Caco-2 (cell line): ENCODE measurements at regions not wholly inside any gene's neighbourhood (a gene's known extent, or its start where the extent isn't known, plus 50 kb on each side); places are given as distances from the start of the nearest gene placed in this dataset.
"Not testable (repeated sequence)": the region's sequence is repeated elsewhere in the genome, so short reads cannot be mapped to it uniquely, and the experiment has no call there.

Experiments
- BruUV-seq: library from RNA; stranded (reverse); fragments of 400-500 nt; replicated peaks from 2 replicates; lab custom pipeline; 2021; lab: Mats Ljungman, UMichigan
- CTCF ChIA-PET: fragments of 300-600 bp; sonication (Branson Sonifier 250); formaldehyde crosslinking; loops from one replicate; lab custom pipeline; 2022; ENCODE audit warnings: antibody characterized with exemption; lab: Charles Lee
- POLR2A ChIA-PET: fragments of 300-600 bp; sonication (Branson Sonifier 250); formaldehyde crosslinking; loops from one replicate; lab custom pipeline; 2022; ENCODE audit warnings: antibody characterized with exemption; lab: Charles Lee
- DNase-seq, 2 experiments: peaks; one replicate each; pipeline versions ENCODE4 v3.0.0 to v3.0.0-alpha.2; 2020 to 2022
- H3K27me3 ChIP-seq: replicated peaks from 2 replicates; pipeline ENCODE4 v1.6.0; 2011; ENCODE audit warnings: low read length; ENCODE audit not compliant: control insufficient read depth, insufficient read depth
- H3K36me3 ChIP-seq: 2 replicates; pipeline ENCODE4 v1.5.1; 2011; ENCODE audit warnings: low read length; ENCODE audit not compliant: control insufficient read depth, insufficient read depth
- H3K4me1 ChIP-seq: fragments of 250-450 bp; sonication (Bioruptor Pico); 2 replicates; pipeline ENCODE4 v1.5.1; 2020; ENCODE audit warnings: mild to moderate bottlenecking
- H3K4me3 ChIP-seq: 2 replicates; pipeline ENCODE4 v1.5.1; 2011; ENCODE audit warnings: low read depth, mild to moderate bottlenecking, control low read depth, low read length
- H3K9me3 ChIP-seq: fragments of 250-450 bp; sonication (Bioruptor Pico); 2 replicates; pipeline ENCODE4 v1.5.1; 2020; ENCODE audit warnings: mild to moderate bottlenecking, moderate library complexity
- H3K27ac Mint-ChIP-seq: one replicate; pipeline ENCODE4 v1.8.0; 2022; ENCODE audit warnings: mixed read lengths; ENCODE audit not compliant: unreplicated experiment
- H3K27me3 Mint-ChIP-seq: one replicate; pipeline ENCODE4 v1.8.0; 2022; ENCODE audit warnings: mixed read lengths; ENCODE audit not compliant: insufficient read depth, unreplicated experiment
- H3K36me3 Mint-ChIP-seq: one replicate; pipeline ENCODE4 v1.8.0; 2022; ENCODE audit warnings: mild to moderate bottlenecking, mixed read lengths; ENCODE audit not compliant: insufficient read depth, unreplicated experiment
- H3K4me1 Mint-ChIP-seq: one replicate; pipeline ENCODE4 v1.8.0; 2022; ENCODE audit warnings: low read depth, mixed read lengths; ENCODE audit not compliant: unreplicated experiment
- H3K4me3 Mint-ChIP-seq: one replicate; pipeline ENCODE4 v1.8.0; 2022; ENCODE audit warnings: mild to moderate bottlenecking, moderate library complexity, mixed read lengths; ENCODE audit not compliant: unreplicated experiment
- H3K9me3 Mint-ChIP-seq: one replicate; pipeline ENCODE4 v1.8.0; 2022; ENCODE audit warnings: mixed read lengths; ENCODE audit not compliant: unreplicated experiment
- CTCF ChIP-seq, 2 experiments: fragments of 200-600 bp in 1 of 2; IDR thresholded peaks; 1 replicate in 1 of 2; 2 replicates in 1 of 2; pipeline versions ENCODE4 v1.5.1 to v1.8.0; 2011 to 2022; ENCODE audit warnings: antibody characterized with exemption in 1 of 2, control low read depth in 1 of 2, inconsistent platforms in 1 of 2, low read depth in 1 of 2, low read length in 1 of 2, mild to moderate bottlenecking in 1 of 2, moderate library complexity in 1 of 2; ENCODE audit not compliant: insufficient read depth in 1 of 2, severe bottlenecking in 1 of 2, unreplicated experiment in 1 of 2
- intact Hi-C: fragments of 100-400 bp; cut with micrococcal nuclease; formaldehyde crosslinking; loops from one replicate; pipeline ENCODE4 v1.10.0; 2022; ENCODE audit not compliant: unreplicated experiment

GRCh38 chr5:61234019-61234418 is 71.8 kb upstream of the SMIM15 start:
- no TSS peak for BruUV-seq
- CTCF ChIA-PET: no interaction called here
- no peak for DNase-seq

GRCh38 chr5:61236715-61237114 is 74.4 kb upstream of the SMIM15 start:
- H3K4me3 ChIP-seq, H3K4me3 Mint-ChIP-seq, H3K4me1 Mint-ChIP-seq, H3K9me3 ChIP-seq, H3K36me3 ChIP-seq, H3K4me1 ChIP-seq, DNase-seq, POLR2A ChIA-PET, H3K27me3 ChIP-seq, intact Hi-C loops, H3K9me3 Mint-ChIP-seq, H3K27me3 Mint-ChIP-seq, H3K27ac Mint-ChIP-seq, H3K36me3 Mint-ChIP-seq, BruUV-seq, CTCF ChIA-PET: not testable (repeated sequence)

More at GRCh38 chr5:61234019-61234418, 71.8 kb upstream of the SMIM15 start:
- H3K4me1 Mint-ChIP-seq: no peaks in the 10 kb centered on the region
- Histone ChIP-seq H3K27me3 (no peaks in the 10 kb centered on the region), H3K9me3 (peaks cover 6% of the 10 kb centered on the region; the same call in 1 of the 2 replicates), H3K4me3 (no peak overlapping the region), H3K36me3 (no peaks in the 10 kb centered on the region), H3K4me1 (no peaks in the 10 kb centered on the region)
- H3K27me3 Mint-ChIP-seq: no peaks in the 10 kb centered on the region
- POLR2A ChIA-PET: no interaction called here
- H3K27ac Mint-ChIP-seq: no peak overlapping the region
- no peak for TF ChIP-seq CTCF (IDR thresholded peaks at IDR 0.05; ENCODE audit: insufficient read depth in 1 of 2, low read depth in 1 of 2, low read length in 1 of 2, severe bottlenecking in 1 of 2, unreplicated experiment in 1 of 2)
- no peak overlapping the region for H3K4me3 Mint-ChIP-seq
- no peaks in the 10 kb centered on the region for H3K36me3 Mint-ChIP-seq
- intact Hi-C loops: no loop called here
- H3K9me3 Mint-ChIP-seq: peaks cover 10% of the 10 kb centered on the region

DNA sequence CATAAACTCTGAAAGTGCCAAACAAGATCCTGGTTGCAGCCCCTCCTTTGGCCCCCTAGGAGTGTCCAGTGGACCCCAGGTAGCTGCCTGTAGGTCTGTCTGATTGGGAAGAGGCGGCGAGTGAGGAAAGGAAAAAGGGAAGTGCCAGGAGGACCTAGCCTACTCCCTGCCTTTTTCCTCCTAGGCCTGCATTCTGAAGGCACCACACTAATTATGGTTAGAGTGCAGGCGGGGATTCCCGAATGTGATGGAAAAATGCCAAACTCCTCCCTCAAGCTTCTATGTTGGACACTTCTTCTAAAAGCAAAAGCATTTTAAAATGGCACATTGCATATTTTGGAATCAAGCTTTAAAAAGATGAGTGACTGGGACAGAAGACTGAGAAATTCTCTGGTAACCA is 83.2 kb upstream of the SMIM15 start:
- no peaks in the 10 kb centered on the region for H3K36me3 ChIP-seq
- H3K27me3 Mint-ChIP-seq: no peaks in the 10 kb centered on the region
- no peak for DNase-seq
- no peaks in the 10 kb centered on the region for H3K27me3 ChIP-seq
- TF ChIP-seq CTCF (IDR thresholded peaks at IDR 0.05; ENCODE audit: insufficient read depth in 1 of 2, low read depth in 1 of 2, low read length in 1 of 2, severe bottlenecking in 1 of 2, unreplicated experiment in 1 of 2): no peak
- no peaks in the 10 kb centered on the region for H3K36me3 Mint-ChIP-seq
- BruUV-seq: no TSS peak
- no peak overlapping the region for H3K27ac Mint-ChIP-seq
- no peaks in the 10 kb centered on the region for H3K4me1 ChIP-seq
- H3K4me1 Mint-ChIP-seq: no peaks in the 10 kb centered on the region
- H3K4me3 Mint-ChIP-seq: no peak overlapping the region
- CTCF ChIA-PET: no interaction called here
- POLR2A ChIA-PET: no interaction called here
- H3K9me3 Mint-ChIP-seq: peaks cover 3% of the 10 kb centered on the region
- H3K9me3 ChIP-seq: no peaks in the 10 kb centered on the region
- intact Hi-C loops: no loop called here
- no peak overlapping the region for H3K4me3 ChIP-seq

DNA sequence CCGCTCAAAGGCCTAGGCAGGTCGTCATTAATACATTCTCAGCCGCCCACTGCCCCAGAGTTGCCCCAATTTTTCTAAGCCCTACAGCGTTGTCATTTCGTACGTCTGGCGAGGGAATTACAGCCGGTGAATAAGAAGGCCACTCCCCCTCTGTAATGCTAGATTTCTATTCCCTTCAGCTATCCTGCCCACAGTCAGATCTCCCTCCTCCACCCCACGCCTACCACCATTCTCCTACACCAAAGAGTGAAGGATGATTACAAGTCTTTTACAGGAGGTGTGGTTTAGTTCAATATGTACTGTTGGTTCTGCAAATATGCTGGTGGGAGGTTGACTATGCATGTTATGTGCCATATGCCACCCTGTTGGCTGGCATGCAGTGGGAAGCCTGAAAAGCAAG is 83.7 kb upstream of the SMIM15 start:
- intact Hi-C loops: no loop called here
- Mint-ChIP-seq H3K9me3 (peaks cover 7% of the 10 kb centered on the region), H3K4me1 (no peaks in the 10 kb centered on the region), H3K27ac (no peak overlapping the region), H3K36me3 (no peaks in the 10 kb centered on the region), H3K4me3 (no peak overlapping the region), H3K27me3 (no peaks in the 10 kb centered on the region)
- no peak overlapping the region for H3K4me3 ChIP-seq
- ChIA-PET POLR2A (no interaction called here), CTCF (no interaction called here)
- no peaks in the 10 kb centered on the region for H3K27me3 ChIP-seq
- no TSS peak for BruUV-seq
- H3K4me1 ChIP-seq: no peaks in the 10 kb centered on the region
- DNase-seq: no peak
- TF ChIP-seq CTCF (IDR thresholded peaks at IDR 0.05; ENCODE audit: insufficient read depth in 1 of 2, low read depth in 1 of 2, low read length in 1 of 2, severe bottlenecking in 1 of 2, unreplicated experiment in 1 of 2): no peak
- no peaks in the 10 kb centered on the region for H3K36me3 ChIP-seq
- no peaks in the 10 kb centered on the region for H3K9me3 ChIP-seq
